GM12873 (cell line): ENCODE measurements at regions not wholly inside any gene's neighbourhood (a gene's known extent, or its start where the extent isn't known, plus 50 kb on each side); places are given as distances from the start of the nearest gene placed in this dataset.

Experiments used
- CTCF ChIP-seq: IDR thresholded peaks from 2 replicates; pipeline ENCODE4 v1.5.1; 2012; ENCODE audit warnings: low read depth, mild to moderate bottlenecking, moderate library complexity, low read length, control low read depth; ENCODE audit not compliant: insufficient read depth; ENCODE audit errors: missing control alignments

- no peak for TF ChIP-seq CTCF
Measured at GRCh38 chr11:37040921-37041320, 442.9 kb upstream of the RAG2 start.

- no peak for TF ChIP-seq CTCF
Measured at GRCh38 chr11:37038911-37039310, 440.9 kb upstream of the RAG2 start.

- TF ChIP-seq CTCF: no peak
Measured at GRCh38 chr11:37026741-37027140, 428.7 kb upstream of the RAG2 start.

- no peak for TF ChIP-seq CTCF
Measured at GRCh38 chr11:37026326-37026725, 428.3 kb upstream of the RAG2 start.

- no peak for TF ChIP-seq CTCF
Measured at GRCh38 chr11:37006563-37006962, 408.5 kb upstream of the RAG2 start.

- no peak for TF ChIP-seq CTCF
Measured at GRCh38 chr11:37002831-37003230, 404.8 kb upstream of the RAG2 start.

- no peak for TF ChIP-seq CTCF
Measured at GRCh38 chr11:36997656-36998055, 399.6 kb upstream of the RAG2 start.
